ENCODE measurements at regions not wholly inside any gene's neighbourhood (a gene's known extent, or its start where the extent isn't known, plus 50 kb on each side); places are given as distances from the start of the nearest gene placed in this dataset.

GRCh38 chr1:173287785-173288184, 80.7 kb upstream of the TNFSF4 start:
- TF ChIP-seq POLR2A (IDR thresholded peaks at IDR 0.05) (no peak), CTCF (IDR thresholded peaks at IDR 0.05) (no peak)
- intact Hi-C loops (cut with DNase I), result no loop called here
- WGBS, 4 donors, result 87 to 100% (median 95%) methylated on average over 1 of the region's 1 CpG

DNA sequence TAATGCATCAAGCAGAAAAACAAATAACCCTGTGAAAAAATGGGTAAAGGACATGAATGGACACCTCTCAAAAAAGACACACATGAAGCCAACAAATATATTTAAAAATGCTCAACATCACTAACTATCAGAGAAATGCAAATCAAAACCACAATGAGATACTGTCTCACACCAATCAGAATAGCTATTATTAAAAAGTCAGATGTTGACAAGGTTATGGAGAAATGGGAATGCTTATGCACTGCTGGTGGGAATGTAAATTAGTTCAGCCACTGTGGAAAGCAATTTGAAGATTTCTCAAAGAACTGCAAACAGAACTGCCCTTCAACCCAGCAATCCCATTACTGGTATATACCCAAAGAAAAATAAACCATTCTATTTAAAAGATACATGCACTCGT, 86.6 kb upstream of the TNFSF4 start:
- DNase-seq, result no peak
- no peak overlapping the region for H3K27ac ChIP-seq
- intact Hi-C loops (cut with DNase I), result no loop called here
- WGBS, 4 donors, result 90 to 94% (median 92%) methylated on average over 1 of the region's 1 CpG
- no peaks in the 10 kb centered on the region for H3K9me3 ChIP-seq (replicated peaks in 1 of 3)
- no peaks in the 10 kb centered on the region for H3K4me1 ChIP-seq (replicated peaks in 1 of 2)
- TF ChIP-seq POLR2A (IDR thresholded peaks at IDR 0.05) (no peak), CTCF (IDR thresholded peaks at IDR 0.05) (no peak)
- H3K4me3 ChIP-seq, result no peak overlapping the region
- H3K36me3 ChIP-seq (replicated peaks in 1 of 2), result no peaks in the 10 kb centered on the region
- no peaks in the 10 kb centered on the region for H3K27me3 ChIP-seq

More at GRCh38 chr1:173287785-173288184, 80.7 kb upstream of the TNFSF4 start:
- H3K4me1 ChIP-seq (replicated peaks in 1 of 2), result no peaks in the 10 kb centered on the region
- H3K27ac ChIP-seq, result no peak overlapping the region
- H3K4me3 ChIP-seq, result no peak overlapping the region
- no peak for DNase-seq
- H3K9me3 ChIP-seq (replicated peaks in 1 of 3), result no peaks in the 10 kb centered on the region
- H3K27me3 ChIP-seq, result no peaks in the 10 kb centered on the region
- no peaks in the 10 kb centered on the region for H3K36me3 ChIP-seq (replicated peaks in 1 of 2)

GRCh38 chr1:173294843-173295242, 87.7 kb upstream of the TNFSF4 start:
- intact Hi-C loops (cut with DNase I), result no loop called here
- no peak for DNase-seq
- H3K36me3 ChIP-seq (replicated peaks in 1 of 2), result no peaks in the 10 kb centered on the region
- H3K27me3 ChIP-seq, result no peaks in the 10 kb centered on the region
- H3K27ac ChIP-seq, result no peak overlapping the region
- no peak overlapping the region for H3K4me3 ChIP-seq
- H3K4me1 ChIP-seq (replicated peaks in 1 of 2), result no peaks in the 10 kb centered on the region
- 84 to 89% (median 86%) methylated on average over 2 of the region's 2 CpGs for WGBS, 4 donors
- H3K9me3 ChIP-seq (replicated peaks in 1 of 3), result no peaks in the 10 kb centered on the region
- no peak for TF ChIP-seq CTCF (IDR thresholded peaks at IDR 0.05)
- TF ChIP-seq POLR2A (IDR thresholded peaks at IDR 0.05), result no peak

DNA sequence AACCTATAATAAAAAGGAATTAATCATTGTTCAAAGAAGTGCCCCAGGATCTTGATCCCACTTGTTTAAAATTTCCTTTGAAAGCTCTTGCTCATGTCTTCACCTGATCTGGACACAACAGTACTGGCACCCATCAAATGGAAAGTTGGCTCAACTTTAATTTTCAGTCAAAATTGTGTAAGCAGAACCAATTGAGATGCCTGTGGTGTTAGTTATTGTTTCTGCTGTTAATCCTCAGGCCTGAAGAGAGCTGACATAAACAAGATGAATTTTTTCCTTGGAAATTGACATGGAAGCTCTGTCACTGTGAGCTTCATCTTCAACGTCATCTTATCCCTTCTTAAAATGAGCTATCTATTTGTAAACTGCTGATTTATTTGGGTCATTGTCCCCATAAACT, 88.3 kb upstream of the TNFSF4 start:
- intact Hi-C loops (cut with DNase I), result no loop called here
- WGBS, 4 donors, result 52 to 65% (median 61%) methylated on average over 1 of the region's 1 CpG
- Histone ChIP-seq H3K27me3 (no peaks in the 10 kb centered on the region), H3K4me1 (replicated peaks in 1 of 2) (no peaks in the 10 kb centered on the region), H3K4me3 (no peak overlapping the region), H3K27ac (no peak overlapping the region), H3K36me3 (replicated peaks in 1 of 2) (no peaks in the 10 kb centered on the region), H3K9me3 (replicated peaks in 1 of 3) (no peaks in the 10 kb centered on the region)
- TF ChIP-seq CTCF (IDR thresholded peaks at IDR 0.05) (no peak), POLR2A (IDR thresholded peaks at IDR 0.05) (no peak)
- DNase-seq, result no peak

Measured in adrenal gland (tissue), 9 donors.